Heart left ventricle (tissue), 16 donors: ENCODE measurements at regions not wholly inside any gene's neighbourhood (a gene's known extent, or its start where the extent isn't known, plus 50 kb on each side); places are given as distances from the start of the nearest gene placed in this dataset.

Experiments
- ATAC-seq, 4 donors: fragments of 200-7000 bp; cut with Tn5 transposase; one replicate each; pipeline ENCODE4 v1.9.1; 2020 to 2022; ENCODE audit warnings: moderate library complexity in 4 of 4, mild to moderate bottlenecking in 3 of 4, moderate number of reproducible peaks in 1 of 4
- DNase-seq, 5 donors: peaks; one replicate each; pipeline ENCODE4 v3.0.0-alpha.2; 2020
- H3K27ac ChIP-seq, 12 donors: fragments of 200-600 bp; sonication (generic) in 4 of 12; one replicate each; pipeline versions ENCODE4 v1.5.0 to v1.8.0; 2016 to 2022; ENCODE audit warnings: mild to moderate bottlenecking in 2 of 12
- H3K27me3 ChIP-seq, 9 donors: fragments of 200-600 bp; sonication (generic) in 2 of 9; one replicate each; pipeline versions ENCODE4 v1.5.1 to v1.8.0; 2016 to 2022; ENCODE audit warnings: mild to moderate bottlenecking in 3 of 9
- H3K36me3 ChIP-seq, 9 donors: fragments of 200-600 bp; sonication (generic) in 2 of 9; one replicate each; pipeline versions ENCODE4 v1.5.0 to v1.8.0; 2018 to 2022; ENCODE audit warnings: mild to moderate bottlenecking in 2 of 9
- H3K4me1 ChIP-seq, 12 donors: fragments of 200-600 bp; sonication (generic) in 4 of 12; one replicate each; pipeline versions ENCODE4 v1.5.0 to v1.8.0; 2016 to 2022; ENCODE audit warnings: mild to moderate bottlenecking in 3 of 12
- H3K4me3 ChIP-seq, 12 donors: fragments of 200-600 bp; sonication (generic) in 4 of 12; one replicate each; pipeline versions ENCODE4 v1.5.0 to v1.8.0; 2017 to 2022; ENCODE audit warnings: mild to moderate bottlenecking in 9 of 12, moderate library complexity in 4 of 12
- H3K9me3 ChIP-seq, 12 donors: fragments of 200-600 bp; sonication (generic) in 4 of 12; one replicate each; pipeline versions ENCODE4 v1.5.0 to v1.8.0; 2016 to 2022; ENCODE audit warnings: mild to moderate bottlenecking in 1 of 12
- POLR2A ChIP-seq, 2 donors: fragments of 450-650 bp; IDR thresholded peaks; one replicate each; pipeline ENCODE4 v1.6.1; 2017; ENCODE audit warnings: antibody characterized with exemption in 2 of 2, mild to moderate bottlenecking in 2 of 2, moderate library complexity in 2 of 2
- WGBS, 4 donors: extraction: QIAGEN DNeasy Blood & Tissue Kit in 2 of 4; methylation state at CpG; one replicate each; pipeline versions ENCODE4 v1.1.5 to v1.1.7; 2013 to 2018; 5-methylcytosine and 5-hydroxymethylcytosine counted together
- intact Hi-C, 10 donors: fragments of 100-400 bp; cut with DNase I; formaldehyde crosslinking; loops; one replicate each; pipeline versions ENCODE4 v1.11.1 to v1.14.2; 2022
- TF ChIP-seq, protein P1 (sequence below), 12 donors: fragments of 200-600 bp; sonication (generic) in 4 of 12; IDR thresholded peaks; one replicate each; pipeline versions ENCODE4 v1.5.0 to v1.8.0; 2018 to 2022; ENCODE audit warnings: antibody characterized with exemption in 12 of 12, mild to moderate bottlenecking in 5 of 12
- donor health status: ischemic (EF 13 %, LVEDD 7.1; RV severe dilation, severe dysfunction).
- donor health status: healthy with polysubstance abuse.
- donor health status: DM: no; HTN: yes; CAD: no.
- donor health status: DM: no; HTN: no; CAD: no.
- donor health status: ischemic (EF 25% LVEDD 6.9; RV normal size, moderate dysfunction).
- donor health status: ischemic (EF 25% LVEDD 5.7; RV mildly dilated, moderate dysfunction).
- donor health status: healthy.
- donor health status: DM: yes; HTN: yes; CAD: no.
- donor health status: ischemic (EF 35%, LVEDD 5.7; RV mildly dilated, moderate dysfunction).
- donor health status: nonischemic (EF 11% LVEDD 7.7; RV severe dilation, severe dysfunction).
- donor health status: DM: yes; HTN: yes; CAD: no.
- donor health status: PGD.
- donor health status: ischemic (EF 29% LVEDD 5.4; RV normal size, mild dysfunction).
- donor health status: nonischemic (EF 23%, LVEDD 6.1; RV moderate dilation, normal function).

DNA sequence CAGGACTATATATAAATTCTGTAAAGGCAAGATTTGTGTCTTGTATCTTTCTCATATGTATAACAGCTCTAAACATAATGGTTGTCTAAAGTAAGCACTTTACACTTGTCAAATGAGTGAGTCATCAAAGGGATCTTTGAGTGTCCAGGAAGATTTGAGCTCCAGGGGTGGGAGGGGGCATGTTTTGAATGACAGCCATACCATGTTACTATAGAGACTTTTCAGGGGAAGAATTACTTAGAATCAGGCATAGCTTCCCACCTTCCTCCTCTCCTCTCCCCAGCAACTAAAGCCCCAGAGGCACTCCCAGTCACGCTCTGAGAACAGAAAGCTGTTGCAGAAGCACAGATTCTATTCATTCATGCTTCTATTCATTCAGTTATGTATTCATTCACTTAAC, 65.8 kb upstream of the ALK start:
- no peaks in the 10 kb centered on the region for H3K9me3 ChIP-seq
- TF ChIP-seq POLR2A (IDR thresholded peaks at IDR 0.05): no peak
- TF ChIP-seq, protein P1, sequence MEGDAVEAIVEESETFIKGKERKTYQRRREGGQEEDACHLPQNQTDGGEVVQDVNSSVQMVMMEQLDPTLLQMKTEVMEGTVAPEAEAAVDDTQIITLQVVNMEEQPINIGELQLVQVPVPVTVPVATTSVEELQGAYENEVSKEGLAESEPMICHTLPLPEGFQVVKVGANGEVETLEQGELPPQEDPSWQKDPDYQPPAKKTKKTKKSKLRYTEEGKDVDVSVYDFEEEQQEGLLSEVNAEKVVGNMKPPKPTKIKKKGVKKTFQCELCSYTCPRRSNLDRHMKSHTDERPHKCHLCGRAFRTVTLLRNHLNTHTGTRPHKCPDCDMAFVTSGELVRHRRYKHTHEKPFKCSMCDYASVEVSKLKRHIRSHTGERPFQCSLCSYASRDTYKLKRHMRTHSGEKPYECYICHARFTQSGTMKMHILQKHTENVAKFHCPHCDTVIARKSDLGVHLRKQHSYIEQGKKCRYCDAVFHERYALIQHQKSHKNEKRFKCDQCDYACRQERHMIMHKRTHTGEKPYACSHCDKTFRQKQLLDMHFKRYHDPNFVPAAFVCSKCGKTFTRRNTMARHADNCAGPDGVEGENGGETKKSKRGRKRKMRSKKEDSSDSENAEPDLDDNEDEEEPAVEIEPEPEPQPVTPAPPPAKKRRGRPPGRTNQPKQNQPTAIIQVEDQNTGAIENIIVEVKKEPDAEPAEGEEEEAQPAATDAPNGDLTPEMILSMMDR (IDR thresholded peaks at IDR 0.05): no peak
- H3K27ac ChIP-seq: no peak overlapping the region
- peaks cover 0 to 23% (median 0%) of the 10 kb centered on the region in 9 donors for H3K27me3 ChIP-seq
- no peak for ATAC-seq
- no peak for DNase-seq
- no peaks in the 10 kb centered on the region for H3K36me3 ChIP-seq
- WGBS, 4 donors: 45 to 70% (median 56%) methylated on average over 1 of the region's 1 CpG
- no peak overlapping the region for H3K4me3 ChIP-seq
- H3K4me1 ChIP-seq: no peaks in the 10 kb centered on the region
- intact Hi-C loops: no loop called here

- no peaks in the 10 kb centered on the region for H3K9me3 ChIP-seq
- ATAC-seq (no peak), DNase-seq (no peak)
- no peak for TF ChIP-seq POLR2A (IDR thresholded peaks at IDR 0.05)
- TF ChIP-seq, protein P1 (IDR thresholded peaks at IDR 0.05): no peak
- no peak overlapping the region for H3K4me3 ChIP-seq
- 59 to 71% (median 66%) methylated on average over 4 of the region's 4 CpGs for WGBS, 4 donors
- no peaks in the 10 kb centered on the region for H3K36me3 ChIP-seq
- H3K27ac ChIP-seq: no peak overlapping the region
- intact Hi-C loops: no loop called here
- H3K4me1 ChIP-seq: no peaks in the 10 kb centered on the region
- H3K27me3 ChIP-seq: peaks cover 0 to 23% (median 0%) of the 10 kb centered on the region in 9 donors
Observed at GRCh38 chr2:29990129-29990528, 68.7 kb upstream of the ALK start.

DNA sequence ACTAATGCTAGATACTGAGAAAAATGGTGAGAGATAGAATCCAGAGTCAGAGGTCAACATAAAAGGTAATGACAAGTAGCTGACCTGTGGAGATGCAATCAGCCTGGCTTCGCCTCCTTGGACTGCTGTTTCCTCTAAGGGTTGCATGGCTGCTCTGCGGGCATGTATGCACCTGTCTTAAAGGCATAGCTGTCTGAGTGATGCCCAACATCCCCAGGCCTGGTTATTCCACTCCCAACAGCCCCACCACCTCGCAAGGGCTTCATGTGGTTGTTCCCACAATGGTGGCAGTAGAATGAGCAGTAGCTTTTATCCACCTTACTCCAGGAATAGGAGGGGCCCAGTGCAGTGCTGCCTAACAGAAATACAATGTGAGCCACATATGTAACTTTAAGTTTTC, 69.7 kb upstream of the ALK start:
- no peak overlapping the region for H3K27ac ChIP-seq
- H3K9me3 ChIP-seq: no peaks in the 10 kb centered on the region
- H3K27me3 ChIP-seq: peaks cover 0 to 21% (median 0%) of the 10 kb centered on the region in 9 donors
- H3K4me3 ChIP-seq: no peak overlapping the region
- DNase-seq: no peak
- H3K4me1 ChIP-seq: no peaks in the 10 kb centered on the region
- ATAC-seq: no peak
- intact Hi-C loops: no loop called here
- WGBS, 4 donors: 70 to 89% (median 85%) methylated on average over 3 of the region's 3 CpGs
- no peaks in the 10 kb centered on the region for H3K36me3 ChIP-seq
- no peak for TF ChIP-seq POLR2A (IDR thresholded peaks at IDR 0.05)
- TF ChIP-seq, protein P1 (IDR thresholded peaks at IDR 0.05): no peak

DNA sequence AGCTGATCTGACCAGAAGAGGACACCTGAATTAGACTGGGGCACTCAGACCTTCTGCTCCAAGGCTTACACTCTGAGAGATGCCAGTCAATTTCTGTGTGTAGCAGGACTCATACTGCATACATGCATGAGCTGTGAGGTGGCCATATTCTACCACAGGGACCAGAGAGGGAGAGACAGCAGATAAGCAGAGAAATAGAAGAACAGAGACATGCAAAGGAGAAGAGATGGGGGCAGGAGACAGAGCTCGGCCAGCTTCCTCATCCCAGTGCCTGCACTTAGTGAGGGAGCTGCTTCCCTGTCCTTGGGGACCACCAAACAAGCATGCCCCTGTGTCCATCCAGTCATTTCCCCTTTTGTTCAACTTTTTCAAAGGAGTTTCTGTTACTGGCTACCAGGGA, 73.9 kb upstream of the ALK start:
- Histone ChIP-seq H3K9me3 (peaks cover 0 to 18% (median 2%) of the 10 kb centered on the region in 12 donors), H3K27ac (no peak overlapping the region), H3K27me3 (peaks cover 0 to 11% (median 0%) of the 10 kb centered on the region in 9 donors), H3K4me3 (no peak overlapping the region), H3K4me1 (no peaks in the 10 kb centered on the region), H3K36me3 (no peaks in the 10 kb centered on the region)
- 50 to 65% (median 58%) methylated on average over 1 of the region's 1 CpG for WGBS, 4 donors
- ATAC-seq: no peak
- intact Hi-C loops: no loop called here
- TF ChIP-seq POLR2A (IDR thresholded peaks at IDR 0.05): no peak
- TF ChIP-seq, protein P1 (IDR thresholded peaks at IDR 0.05): no peak
- DNase-seq: no peak
